A172 (cell line): ENCODE measurements at regions not wholly inside any gene's neighbourhood (a gene's known extent, or its start where the extent isn't known, plus 50 kb on each side); places are given as distances from the start of the nearest gene placed in this dataset.

ENCODE experiments used
- DNase-seq: peaks from one replicate; pipeline ENCODE4 v3.0.0-alpha.2; 2015; ENCODE audit warnings: low spot score

DNA sequence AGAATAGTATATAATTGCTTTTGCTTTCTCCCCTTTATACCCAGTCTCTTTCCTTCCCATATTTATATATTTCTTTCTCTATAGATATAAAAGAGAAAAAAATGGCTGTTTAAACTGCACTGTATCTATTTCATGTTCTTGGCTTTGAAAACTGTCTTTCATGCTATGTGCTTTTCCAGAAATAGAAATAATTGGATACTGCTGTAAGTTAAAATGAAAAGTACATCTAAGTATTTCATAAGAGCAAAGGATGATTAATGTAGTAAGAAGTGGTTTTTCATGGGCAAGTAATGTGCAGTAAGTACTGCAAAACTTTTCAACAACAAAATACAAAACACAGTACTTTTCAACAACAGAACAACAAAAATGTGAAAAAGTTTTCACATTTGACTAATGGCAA lies 237.9 kb downstream of the SNCA start:
- no peak for DNase-seq

DNA sequence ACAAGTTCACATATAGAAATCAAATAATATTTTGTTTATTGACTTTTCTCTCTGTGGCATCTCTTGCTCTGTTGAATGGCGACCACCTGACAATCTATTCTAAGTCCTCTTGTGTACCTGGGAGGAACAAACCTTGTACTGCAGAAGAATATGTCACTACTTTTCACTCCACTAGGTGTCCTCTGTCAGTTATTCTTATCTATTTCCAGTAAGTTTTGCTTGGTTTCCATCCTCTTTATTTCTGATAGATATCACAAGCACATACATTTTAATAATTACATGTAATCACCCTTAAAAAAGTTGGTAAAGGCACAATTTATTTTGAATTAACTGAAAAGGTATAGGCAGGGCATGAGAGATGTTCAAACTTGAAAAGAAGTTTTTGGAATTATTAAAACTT lies 238.4 kb downstream of the SNCA start:
- DNase-seq = peak; percentile 16

DNA sequence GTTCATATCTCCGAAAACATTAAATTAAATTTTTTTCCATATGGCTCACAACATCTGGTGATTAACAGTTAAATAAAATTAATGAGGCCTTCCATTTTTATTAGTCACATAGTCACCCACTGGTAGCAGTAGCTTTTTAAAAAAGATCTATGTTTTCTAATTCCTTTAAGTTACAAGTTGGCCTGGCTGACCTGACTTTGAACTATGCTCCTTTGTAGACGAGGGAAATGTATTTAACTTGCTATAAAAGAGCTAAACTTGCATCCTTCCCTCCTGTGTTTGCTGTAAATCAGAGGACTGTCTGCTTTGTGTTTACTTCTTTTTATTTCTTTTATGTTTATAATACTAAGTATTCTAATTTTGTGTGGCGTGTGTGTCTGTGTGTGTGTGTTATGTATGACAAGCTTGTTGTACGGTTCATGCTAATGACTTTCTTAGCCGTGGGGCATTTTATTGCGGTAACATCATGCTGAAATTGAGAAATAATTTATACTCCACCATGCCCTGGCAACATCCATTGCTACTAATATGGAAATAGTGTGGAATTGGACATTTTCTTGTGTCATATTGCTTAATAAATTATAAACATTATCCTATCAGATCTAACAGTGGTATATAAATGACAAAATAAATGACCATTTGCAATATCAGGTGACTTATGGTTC lies 241.7 kb downstream of the SNCA start:
- DNase-seq = no peak

DNA sequence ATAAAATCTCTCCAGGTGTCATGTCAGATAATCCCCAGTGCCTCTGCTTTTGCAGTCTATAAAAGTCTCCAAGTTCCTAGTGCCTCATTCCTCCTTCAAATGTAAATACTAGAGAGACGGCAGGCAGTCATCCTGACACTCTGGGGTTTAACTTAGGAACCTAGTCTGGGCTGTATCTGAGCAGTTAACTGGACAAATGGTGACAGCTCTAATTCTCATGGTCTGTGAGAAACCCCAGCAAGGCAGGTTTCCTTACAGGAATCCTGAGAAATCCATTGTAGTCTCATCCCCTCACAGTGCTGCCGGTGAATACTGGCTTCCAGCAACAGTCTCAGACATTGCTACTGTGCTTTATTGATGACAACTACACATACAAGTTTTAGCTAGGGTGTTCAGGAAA lies 246.8 kb downstream of the SNCA start:
- no peak for DNase-seq

- no peak for DNase-seq
These were observed 248.5 kb downstream of the SNCA start for GRCh38 chr4:89588421-89588820.

DNA sequence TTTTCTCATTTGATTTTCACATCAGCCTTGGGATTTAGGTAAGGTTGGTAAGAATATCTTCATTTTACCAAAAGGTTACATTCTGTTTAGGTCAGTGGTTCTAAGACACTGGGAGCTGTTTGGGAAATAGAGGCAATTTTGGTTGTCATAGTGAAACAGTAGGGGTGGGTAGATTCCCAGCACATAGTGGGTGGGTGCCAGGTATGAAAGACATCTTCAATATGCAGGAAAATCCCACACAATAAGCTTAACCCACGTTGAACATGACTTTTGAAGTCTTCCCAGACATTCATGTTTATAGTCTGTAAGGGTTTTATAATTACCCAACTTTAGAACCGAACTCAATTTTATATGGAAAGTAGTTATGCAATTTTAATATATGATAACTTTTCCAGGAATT lies 249.6 kb downstream of the SNCA start:
- no peak for DNase-seq

- DNase-seq = peak; percentile 3
These were observed 250.1 kb downstream of the SNCA start for GRCh38 chr4:89586864-89587263.

DNA sequence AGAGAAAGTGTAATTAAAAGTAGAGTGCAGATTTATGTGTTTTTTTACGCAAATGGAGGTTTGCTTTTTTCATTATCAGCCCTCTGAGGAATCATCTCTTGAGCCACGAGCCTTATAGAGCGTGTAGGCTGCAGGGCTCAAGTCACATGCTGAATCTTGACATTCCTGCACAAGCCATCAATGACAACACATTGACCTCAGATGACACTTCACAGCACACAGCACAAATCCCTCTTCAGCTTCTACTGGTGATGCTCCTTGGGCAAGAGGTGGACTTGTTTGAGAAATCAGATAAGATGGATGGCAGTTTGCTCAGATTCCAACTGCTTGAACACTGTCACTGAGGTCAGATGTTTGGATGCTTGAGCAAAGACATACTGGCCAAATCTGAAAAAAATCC lies 250.6 kb downstream of the SNCA start:
- no peak for DNase-seq

GRCh38 chr4:89582756-89583505 lies 254.0 kb downstream of the SNCA start:
- no peak for DNase-seq

DNA sequence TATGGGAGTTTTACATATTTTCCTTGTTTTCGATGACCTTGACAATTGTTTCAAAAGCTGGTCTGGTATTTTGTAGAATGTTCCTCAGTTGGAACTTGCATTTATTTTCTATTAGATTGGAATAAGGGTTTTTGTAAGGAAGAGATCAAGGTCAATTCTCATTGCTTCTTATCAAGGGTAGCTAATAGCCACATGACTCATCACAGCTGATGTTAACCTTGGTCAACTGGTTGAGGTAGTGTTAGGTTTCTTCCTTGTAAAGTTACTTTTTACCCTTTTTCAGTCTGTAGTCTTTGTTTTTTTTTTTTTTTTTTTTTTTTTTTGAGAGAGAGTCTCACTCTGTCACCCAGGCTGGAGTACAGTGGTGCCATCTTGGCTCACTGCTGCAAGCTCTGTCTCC lies 257.2 kb downstream of the SNCA start:
- no peak for DNase-seq

- no peak for DNase-seq
These were observed 260.7 kb downstream of the SNCA start for GRCh38 chr4:89576246-89576645.

- no peak for DNase-seq
These were observed 261.1 kb downstream of the SNCA start for GRCh38 chr4:89575840-89576239.

DNA sequence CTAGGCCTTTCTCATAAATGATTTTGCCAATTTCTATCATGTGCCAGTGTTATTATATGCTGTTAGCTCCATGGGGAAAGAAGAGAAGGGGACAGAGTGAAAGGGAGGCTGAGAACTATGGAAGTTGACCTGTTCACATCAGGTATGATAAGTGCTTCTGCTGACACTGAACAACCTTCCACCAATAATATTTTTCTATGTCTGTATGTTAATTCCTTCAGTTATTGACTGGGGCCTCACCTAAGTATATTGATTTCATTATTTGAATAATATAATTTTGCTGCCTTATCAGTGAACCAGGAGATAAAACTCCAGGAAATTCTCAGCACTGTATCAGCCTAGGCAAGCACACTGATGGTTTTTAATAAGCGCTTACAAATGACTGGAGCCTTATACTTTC lies 262.8 kb downstream of the SNCA start:
- DNase-seq = no peak

GRCh38 chr4:89573656-89574055 lies 263.3 kb downstream of the SNCA start:
- DNase-seq = no peak

DNA sequence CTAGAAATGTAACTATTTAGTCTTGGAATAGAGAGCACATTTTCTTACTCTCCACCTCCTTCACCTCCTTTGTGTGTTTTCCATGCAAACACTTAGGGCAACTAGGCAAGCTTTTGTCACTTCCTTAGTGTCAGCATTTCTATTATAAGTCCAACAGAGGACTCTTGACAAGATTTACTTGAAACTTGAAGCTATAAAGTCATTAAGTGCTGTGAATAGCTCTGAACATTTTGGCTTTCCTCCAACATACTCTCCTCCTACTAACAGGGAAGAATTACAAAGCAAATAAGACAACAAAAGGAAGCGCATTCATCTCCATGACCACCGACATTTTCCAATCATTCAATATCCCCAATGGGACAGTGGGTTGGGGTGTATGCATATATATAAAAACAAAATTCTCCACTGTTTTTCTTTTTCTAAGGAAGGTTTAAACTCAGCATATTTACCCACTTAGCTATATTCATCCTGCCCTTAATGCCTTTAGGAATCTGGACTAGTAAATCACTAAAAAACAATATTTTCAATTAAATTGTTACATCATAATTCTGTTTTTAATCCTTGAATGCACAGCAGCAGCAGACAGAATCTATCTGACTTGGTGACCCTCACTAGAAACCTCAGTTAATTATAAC lies 264.6 kb downstream of the SNCA start:
- DNase-seq = no peak

GRCh38 chr4:89570931-89571330 lies 263.3 kb upstream of the GPRIN3 start:
- no peak for DNase-seq

GRCh38 chr4:89567936-89568335 lies 260.3 kb upstream of the GPRIN3 start:
- DNase-seq = no peak

- DNase-seq = no peak
These were observed 255.8 kb upstream of the GPRIN3 start for GRCh38 chr4:89563431-89563830.

DNA sequence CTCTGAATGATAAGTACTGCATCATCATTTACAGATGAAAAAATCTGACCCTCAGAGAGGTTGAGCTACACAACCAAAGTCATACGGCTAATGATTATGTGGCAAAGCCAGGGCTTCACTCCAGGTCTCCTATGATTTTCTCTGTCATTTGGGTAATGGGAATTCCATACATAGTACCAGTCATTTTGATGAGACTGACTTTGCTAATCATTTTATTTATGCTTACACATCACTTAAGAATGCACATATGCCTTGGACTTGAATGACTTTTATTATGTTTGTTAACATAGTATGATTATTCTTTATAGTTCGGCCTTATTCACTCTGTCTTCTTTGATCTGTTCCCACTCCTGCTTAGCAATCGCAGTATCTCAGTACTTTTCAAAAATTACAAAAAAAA lies 255.1 kb upstream of the GPRIN3 start:
- no peak for DNase-seq

GRCh38 chr4:89561048-89561447 lies 253.4 kb upstream of the GPRIN3 start:
- no peak for DNase-seq

- DNase-seq = peak; percentile 13
These were observed 250.5 kb upstream of the GPRIN3 start for GRCh38 chr4:89558147-89558546.

DNA sequence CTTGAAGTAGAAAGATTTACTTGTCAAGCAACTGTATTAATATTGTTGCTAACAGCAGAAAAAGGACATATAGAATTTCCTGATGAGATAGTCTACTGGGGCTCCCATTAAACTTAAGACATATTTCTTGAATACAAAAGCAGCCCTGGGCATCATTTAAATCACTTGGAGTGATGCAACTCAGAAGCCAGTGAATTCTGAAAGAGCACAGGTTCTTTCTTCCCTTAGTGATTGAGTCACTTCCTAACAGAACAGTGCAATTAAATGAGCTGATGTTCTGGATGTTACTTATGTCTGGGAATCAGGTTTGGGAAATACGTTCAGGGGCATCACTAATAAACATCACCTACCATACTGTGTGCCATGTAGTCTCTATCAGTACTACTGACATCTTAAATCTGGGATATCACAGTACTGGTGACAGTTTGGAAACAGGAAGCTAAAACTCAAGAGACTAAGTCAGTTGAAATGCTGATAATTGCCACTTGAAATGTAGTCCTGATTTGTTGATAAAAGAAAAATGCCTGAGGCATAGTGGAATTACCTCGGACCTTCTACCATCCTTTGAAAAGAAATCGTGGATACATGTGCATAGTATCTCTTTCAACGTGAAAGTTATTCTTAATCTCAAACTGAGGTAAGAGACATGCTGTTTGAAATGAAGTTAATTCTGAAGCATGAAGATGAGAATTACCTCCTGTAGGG lies 249.2 kb upstream of the GPRIN3 start:
- DNase-seq = no peak

DNA sequence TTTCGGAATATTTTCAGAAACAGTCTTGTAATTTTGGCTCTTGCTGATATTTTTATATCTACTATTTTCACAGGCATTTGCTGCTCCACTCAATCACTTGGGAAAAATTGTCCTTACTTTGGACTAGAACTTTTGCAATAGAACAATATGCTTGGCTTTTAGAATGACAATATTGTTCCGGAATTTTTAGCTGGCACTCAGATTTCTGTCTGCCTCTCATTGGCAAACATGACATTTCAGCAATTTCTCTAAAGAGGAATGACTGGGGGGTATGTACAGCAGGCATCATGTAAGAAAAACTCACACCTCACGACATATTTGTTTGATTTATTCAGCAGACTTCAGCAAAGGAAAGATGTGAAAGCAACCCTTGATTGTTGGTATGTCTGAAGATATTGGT lies 243.6 kb upstream of the GPRIN3 start:
- DNase-seq = no peak
